ENCODE measurements at regions not wholly inside any gene's neighbourhood (a gene's known extent, or its start where the extent isn't known, plus 50 kb on each side); places are given as distances from the start of the nearest gene placed in this dataset.

DNA sequence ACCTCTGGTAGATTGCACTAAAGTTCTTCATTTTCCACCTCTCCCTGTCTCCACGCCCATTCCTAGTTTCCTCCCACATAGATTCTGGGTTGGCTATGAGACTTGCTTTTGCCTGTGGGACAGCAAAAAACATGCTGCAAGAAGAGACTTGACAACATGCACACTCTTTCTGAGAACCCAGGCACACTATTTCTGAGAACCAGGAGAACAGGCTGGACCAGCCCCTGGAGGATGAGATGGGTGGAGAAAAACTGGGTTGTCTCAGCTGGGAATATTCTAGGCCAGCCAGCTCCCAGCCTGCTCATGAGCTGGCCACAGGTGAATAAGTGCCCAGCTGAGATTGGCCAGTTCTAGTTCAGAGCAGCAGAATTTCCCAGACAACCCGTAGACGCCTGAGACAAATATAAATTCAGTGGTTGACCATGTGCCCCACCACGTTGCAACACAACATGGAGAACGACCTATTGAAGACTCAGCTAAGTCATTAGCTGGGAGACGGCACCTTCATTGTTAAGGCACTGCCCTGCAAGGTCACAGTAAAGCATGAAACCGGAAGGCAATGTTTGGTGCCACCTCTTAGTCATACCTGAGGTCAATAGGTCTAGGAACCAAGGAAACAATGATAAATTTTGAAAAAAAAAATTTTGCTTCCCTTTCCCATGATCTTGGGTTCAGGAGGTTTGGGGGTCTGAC is 92.7 kb upstream of the AKR1E2 start:
- no peak for DNase-seq

DNA sequence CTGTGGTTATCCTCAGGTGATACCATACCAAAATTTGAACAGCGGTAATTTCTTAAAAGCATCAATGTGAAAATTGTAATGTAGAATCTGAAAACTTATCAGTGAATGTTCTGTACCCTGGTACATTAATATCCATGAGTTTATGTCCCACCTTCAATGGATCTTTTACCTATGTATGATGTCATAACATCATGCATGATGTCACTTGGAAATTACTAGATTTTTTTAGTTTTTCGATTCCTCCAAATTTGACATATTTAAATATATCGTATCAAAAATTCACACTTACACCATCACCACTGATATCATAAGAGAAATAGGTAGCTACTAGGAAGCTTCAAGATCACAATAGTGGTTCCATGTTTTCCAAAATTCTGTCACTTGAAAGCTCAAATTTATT is 95.0 kb upstream of the AKR1E2 start:
- DNase-seq = no peak

DNA sequence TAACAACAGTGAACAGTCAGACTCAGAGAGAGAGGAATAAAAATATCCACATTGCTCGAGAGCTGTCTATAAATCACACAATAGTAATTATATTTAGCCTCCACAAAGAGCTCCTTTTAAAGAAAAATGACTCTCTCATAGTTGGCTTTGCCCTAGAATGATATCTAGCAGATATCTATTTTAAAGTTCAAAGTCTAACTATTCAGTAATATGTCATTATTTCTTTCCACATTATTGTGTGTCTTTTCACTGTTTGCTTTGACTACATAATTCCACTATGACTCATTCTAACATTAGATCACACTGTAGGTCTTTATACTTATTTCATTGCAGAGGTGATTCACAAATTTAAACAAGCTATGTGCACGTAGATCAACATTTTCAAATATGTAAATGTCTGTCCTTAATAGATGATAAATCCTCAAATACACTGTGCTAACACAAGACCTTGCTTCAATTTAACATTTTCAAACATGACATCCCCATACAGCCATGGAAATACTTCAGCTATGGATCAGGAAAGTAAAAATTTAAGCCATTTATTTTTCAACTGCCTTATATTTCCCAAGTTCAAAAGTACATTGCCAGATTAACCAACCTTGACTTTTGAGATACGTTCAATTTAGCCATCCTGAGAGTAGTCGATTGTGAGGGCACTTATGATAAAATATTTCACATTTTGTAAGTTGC is 99.9 kb upstream of the AKR1E2 start:
- DNase-seq = no peak

DNA sequence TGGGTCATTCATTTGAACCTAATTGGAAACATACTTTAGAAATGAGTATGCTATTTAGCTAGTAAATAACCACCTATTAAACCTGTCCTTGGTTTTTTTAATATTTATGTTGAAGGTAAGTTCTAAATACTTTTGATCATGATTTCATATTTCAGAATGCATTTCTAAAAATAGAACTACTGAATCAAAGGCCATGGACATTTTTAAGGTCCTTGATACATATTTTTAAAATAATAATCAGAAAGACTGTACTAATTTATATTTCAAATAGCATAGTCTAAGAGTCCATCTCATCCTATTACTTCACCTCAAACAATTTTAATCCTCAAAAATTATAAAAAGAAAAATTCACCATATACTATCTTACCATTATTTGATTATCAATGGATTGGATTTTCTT is 102.1 kb upstream of the AKR1E2 start:
- DNase-seq = no peak

DNA sequence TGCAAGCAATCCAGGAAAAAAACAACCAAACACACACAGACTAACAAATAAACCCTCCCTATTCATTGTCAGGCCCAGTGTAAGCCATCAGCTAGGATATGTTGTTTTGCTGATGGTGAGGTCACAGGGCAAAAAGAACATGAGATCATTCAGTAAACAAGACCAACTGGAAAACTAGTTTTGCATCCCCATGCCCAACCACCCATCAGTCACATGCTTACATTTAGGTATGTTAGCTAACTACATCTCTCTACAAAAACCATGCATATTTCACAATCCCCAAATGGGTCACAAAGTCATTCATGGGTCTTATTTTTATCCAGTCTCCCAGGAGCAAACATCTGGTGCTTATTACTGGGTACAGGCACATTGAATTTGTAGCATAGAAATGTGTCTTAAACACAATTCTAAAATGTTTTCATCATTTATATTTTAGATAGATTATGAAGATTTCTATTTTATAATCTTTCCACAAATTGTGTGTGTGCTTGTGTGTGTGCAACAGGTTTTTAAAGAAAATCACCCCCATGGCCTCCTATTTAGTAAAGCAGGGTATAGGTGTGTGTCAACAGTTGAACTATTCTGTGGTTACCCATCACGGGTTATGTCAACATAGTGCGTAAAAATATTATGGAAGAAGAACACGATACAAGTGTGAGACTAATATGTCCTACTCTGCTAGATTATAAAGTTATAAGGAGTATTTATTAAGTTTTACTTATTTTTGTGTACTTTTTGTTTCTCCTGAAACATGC is 103.8 kb upstream of the AKR1E2 start:
- DNase-seq = no peak

DNA sequence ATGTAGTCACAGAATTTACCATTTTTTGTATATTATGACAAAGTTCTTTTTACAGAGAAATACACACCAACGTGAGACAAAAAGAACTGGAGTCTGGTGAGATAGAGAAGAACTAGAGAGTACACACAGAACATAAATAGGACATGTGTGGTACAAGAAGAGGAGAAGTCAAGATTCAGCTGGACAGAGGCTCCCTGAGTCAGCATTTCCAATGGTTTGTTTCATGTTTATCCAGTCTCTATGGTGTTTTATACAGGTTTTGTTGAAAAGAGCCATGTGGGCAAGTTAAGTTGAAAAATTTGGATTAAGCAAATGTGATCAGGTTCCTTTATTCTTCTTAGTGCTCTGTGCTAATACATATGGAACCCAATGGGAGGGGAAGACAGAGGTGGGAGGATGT is 105.5 kb upstream of the AKR1E2 start:
- no peak for DNase-seq

DNA sequence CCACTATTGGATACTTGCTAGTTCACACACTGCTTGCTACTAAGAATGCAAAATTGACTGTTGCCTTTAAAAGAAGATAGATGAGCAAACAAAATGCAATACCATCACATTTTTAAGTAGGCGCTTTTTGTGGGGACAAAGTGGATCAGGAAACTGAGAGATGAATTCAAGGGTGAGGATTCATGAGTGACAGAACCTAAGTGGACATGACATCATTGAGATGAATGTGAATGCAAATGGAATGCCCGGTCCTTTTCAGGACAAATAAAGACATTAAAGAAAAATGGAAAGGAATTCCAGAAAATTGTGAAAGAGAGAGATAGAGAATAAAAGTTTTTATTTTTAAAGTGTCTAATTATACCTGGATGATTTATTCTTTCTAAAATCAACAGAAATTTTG is 106.3 kb upstream of the AKR1E2 start:
- no peak for DNase-seq

DNA sequence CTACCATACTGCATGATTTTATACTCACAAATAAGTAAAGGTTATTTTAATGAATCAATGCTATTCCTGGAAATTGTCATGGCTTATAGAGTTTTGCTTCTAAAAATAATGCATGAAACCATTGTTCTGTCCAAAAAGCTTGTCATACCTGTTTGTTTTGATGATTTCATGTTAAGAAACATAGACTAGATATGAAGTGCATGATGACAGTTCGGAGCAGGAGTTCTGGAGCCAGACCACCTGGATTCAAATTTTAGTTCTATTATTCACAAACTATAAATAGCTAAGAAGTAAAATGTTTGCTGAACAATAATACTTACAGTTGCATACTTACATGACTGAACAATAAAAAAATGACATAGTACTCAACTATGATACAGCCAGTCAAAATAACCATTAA is 107.0 kb upstream of the AKR1E2 start:
- no peak for DNase-seq

DNA sequence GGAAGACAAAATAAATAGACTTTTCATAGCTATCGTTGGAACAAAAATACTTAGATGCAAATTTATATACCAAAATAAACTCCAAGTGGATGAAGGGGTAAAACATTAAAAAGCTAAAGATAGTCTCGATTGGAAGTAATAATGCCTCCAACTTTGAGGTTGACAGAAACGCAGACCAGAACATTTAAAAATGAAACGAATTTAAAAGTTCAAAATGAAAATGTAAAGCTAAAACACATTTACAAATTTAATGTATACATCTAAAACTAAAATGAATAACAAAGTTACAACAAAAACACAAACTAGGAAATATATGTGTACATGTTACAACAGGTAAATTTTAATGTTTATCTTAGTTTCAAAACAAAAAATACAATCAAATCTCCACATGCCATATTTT is 107.5 kb upstream of the AKR1E2 start:
- DNase-seq = no peak

DNA sequence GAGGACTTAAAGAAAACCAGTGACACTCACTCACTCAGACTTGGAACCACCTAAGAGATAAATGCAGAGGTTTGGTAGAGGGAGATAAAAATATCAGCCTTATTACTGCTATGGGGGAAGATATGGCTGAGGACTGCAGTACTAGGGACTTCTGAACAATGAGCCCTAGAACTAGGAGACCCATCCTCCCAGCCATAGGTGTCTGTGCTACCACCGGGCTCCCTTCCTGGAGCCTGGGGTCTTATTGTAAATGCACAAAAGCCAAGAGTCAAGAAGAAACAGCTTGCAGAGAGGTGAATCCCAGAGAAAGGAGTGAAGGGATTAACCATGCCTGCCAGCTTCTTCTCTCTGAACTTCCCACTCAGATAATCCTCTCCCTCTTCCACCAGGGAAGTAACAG is 108.3 kb upstream of the AKR1E2 start:
- no peak for DNase-seq

DNA sequence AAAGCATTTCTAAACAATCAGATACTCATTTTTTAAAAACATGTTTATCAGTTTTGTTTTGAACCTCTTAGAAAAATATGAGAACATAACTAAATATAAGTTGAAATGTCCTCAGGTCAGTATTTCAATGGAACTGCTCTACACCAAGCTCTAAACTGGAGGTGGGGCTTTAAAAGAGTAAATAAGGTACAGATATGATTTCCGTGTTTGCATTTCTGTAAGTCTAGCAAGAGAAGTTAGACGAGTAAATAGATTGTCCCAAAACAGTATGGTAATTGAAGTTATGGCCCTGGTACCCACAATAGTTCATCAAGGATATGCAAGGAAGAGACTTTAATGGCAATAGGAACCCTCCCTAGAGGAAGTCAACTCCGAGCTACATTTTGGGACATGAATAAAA is 115.1 kb upstream of the AKR1E2 start:
- no peak for DNase-seq

DNA sequence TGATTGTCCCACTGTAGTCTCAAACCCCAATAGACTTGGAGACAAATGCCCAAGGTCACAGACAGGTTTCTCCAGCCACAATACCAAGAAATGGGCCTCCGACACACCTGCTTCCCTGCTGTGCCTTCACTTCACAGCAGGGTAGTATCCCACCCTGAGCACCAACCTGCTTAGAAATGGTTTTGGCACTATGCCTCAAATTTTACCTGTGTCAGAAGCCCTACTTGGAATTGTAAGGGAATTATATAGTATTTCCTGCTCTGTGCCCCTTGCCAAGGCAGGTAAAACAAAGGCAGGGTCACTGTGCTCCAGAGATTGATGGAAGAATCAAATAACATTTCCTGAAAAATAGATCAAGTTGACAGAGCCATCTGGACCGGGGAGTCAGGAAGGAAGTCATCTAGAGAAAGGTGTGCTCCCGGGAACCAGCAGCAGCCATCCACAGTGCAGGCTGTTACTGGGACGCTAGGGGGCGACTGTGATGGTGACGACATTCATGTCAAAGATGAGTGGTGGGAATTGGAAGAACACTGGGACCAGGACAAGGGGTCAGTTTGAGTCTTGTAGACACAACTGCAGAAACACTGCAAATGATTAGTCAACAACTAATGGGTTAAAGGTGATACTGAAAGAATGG is 117.8 kb upstream of the AKR1E2 start:
- no peak for DNase-seq

DNA sequence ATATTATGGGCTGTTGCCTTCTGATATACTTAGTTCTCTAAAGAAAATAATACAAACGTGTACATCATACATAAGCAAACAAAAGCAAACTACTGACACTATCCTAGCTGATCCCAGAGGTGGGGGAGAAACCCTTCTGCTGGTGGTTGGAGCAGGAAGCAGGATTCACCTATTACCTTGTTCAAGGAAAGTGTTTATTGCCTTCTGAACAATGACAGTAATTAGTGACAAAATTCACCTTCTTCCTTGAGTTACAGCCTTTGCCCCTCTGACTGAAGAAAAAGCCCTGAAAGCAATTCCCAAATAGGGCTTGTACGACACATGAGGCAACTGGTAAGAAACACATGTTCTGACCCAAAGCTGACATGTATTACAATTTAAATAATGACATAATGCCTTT is 118.8 kb upstream of the AKR1E2 start:
- no peak for DNase-seq

DNA sequence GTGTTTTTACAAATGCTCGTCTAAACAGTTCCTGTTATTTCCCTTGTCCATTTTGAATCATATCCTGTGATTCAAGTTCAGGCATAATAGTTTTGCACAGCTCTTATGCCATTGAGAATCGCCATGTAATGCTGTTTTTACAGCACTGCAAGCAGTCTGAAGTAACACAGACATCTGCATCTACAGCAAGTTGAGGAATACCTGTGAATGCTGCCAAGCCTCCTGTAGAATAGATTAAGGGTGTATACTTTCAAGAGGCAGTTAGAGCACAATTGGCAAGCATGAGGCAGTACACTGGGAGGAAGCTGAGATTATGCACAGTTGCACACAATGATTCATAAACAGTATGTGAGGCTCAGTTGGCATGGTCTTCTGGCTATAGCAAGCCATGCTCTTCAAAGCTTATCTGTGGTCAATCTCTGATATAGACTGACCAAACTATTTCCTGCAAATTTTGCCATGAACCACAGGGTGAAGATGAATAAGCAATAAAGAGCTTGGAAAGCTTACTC is 121.9 kb upstream of the AKR1E2 start:
- no peak for DNase-seq

DNA sequence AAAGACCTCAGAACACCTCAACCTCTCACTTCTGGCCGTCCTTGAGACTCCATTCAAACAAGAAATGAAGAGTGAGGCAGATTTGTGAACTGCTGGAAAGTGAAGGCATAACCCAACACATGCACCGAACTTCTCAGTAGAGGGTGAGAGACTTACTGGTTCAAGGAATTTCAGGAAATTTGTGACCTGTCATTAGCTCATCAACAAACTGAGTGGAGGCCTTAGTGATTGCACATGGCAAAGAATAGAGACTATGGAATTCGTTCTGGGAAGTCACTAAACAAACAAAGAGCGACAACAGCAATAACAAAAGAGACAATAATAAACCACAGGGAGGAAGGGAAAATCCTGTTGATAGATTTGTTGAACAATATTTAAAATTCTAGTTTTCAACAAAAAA is 125.0 kb upstream of the AKR1E2 start:
- no peak for DNase-seq

DNA sequence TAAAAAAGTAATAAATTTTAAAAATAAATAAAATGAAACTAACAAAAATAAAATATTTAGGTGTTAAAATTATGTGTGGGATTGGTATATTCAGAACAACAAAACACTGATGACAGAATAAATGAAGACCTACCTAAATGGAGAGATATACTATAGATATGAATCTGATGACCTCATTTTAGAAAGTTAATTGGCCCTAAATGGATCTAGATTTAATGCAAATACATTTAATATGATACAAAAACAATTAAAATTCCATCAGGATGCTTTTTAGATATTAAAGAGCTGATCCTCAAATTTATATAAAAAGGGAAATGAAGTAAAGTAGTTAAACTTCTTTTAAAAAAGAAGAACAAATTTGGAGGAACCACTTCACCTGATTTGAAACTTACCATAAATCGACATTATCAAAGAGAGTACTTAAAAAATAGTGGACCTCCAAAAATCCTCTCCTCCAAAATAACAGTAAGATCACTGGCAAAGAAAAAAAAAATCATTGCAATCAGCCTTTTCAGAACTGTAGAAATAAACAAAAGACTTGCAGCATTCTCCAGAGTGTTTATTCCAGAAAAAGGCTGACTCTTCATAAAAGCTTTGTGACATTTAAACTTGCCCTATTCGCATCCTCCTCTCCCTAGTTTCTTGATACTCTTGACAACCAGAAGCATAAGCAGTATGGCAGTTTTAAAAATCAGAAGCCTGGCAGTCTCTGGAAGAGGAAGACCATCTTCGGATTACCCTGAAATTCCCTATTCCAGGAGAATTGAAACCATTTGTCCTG is 125.9 kb upstream of the AKR1E2 start:
- DNase-seq = no peak

DNA sequence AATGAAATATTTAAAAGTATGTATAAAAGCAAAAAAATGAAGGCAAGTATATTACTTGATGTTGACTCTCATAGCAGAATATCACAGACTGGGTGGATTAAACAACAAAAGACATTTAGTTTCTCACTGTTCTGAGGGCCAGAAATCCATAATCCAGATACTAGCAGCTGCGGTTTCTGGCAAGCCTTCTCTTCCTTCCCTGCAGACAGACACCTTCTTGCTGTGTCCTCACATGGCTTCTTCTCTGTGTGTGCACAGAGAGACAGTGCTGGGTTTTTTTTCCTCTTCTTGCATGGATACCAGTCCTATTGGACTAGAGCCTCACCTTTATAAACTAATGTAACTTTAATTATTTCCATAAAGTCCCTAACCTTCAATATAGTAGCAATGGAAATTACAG is 127.9 kb upstream of the AKR1E2 start:
- no peak for DNase-seq

DNA sequence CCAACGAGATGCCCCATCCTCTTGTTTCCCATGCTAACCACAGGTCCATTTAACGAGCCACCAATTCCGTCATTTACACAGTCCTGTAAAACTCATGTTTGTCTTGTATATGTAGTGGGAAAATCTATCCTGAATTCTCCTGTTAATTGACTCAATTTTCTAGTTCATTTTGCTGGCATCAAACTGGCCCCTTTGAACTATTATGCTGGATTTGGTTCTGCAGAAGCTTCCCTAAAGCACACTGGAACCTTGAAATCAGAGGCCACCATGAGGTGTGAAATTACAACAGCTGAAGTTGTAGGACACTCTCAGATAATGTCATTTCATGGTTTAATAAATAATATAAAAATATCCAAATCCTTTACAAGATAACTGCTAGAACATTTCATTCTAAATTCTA is 129.8 kb upstream of the AKR1E2 start:
- no peak for DNase-seq

DNA sequence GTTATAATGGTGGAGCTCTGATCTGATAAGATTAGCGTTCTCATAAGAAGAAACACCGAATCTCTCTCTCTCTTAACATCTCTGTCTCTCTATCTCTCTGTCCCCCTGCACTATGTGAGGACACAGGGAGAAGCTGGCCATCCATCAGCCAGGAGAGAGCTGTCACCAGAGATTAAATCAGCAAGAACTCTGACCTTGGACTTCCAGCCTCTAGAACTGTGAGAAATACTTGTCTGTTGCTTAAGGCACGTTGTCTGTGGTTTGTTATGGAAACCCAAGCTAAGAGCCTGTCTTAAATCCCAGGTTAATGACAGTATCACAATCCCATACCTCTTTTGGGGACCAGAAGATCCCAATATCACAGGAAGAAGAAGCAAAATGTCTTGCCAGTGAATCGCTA is 132.0 kb upstream of the AKR1E2 start:
- DNase-seq = no peak

DNA sequence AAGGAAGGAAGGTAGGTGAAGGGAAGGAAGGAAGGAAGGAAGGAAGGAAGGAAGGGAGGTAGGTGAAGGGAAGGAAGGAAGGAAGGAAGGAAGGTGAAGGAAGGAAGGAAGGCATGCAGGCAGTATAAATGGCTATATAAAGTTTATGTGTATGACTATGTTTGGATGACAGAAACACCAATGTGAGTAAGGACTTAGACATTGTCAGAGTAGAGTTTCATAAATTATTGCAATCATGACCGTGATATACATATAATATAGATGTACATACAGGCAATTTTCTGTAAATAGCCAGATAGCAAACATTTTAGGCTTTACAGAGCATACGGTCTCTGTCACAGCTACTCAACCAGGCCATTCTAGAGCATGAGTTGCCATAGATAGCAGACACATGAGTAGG is 133.8 kb upstream of the AKR1E2 start:
- DNase-seq = no peak

DNA sequence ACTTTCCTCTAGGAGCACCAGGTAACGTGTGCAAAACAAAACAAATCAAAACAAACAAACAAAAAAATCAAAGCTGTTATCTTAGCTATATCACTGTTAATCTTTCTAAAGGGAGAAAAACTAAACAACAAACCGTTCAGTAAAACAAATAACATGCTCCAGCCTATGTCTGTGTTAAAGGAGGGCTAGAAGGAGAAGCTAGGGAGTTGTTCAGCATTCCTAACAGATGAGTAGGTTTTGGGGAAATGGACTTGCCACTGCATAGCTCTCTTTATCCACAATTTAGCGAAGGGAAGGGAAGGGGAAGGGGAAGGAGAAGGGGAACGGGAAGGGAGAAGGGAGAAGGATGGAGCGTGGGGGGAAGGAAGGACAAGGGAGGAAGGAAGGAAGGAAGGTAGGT is 134.2 kb upstream of the AKR1E2 start:
- DNase-seq = no peak
